Uterus (tissue), 3 donors: ENCODE measurements at regions not wholly inside any gene's neighbourhood (a gene's known extent, or its start where the extent isn't known, plus 50 kb on each side); places are given as distances from the start of the nearest gene placed in this dataset.

Experiments used
- DNase-seq, 2 donors: peaks; one replicate each; pipeline ENCODE4 v3.0.0-alpha.2; 2019 to 2020
- H3K27ac ChIP-seq, 2 donors: fragments of 200-600 bp; sonication (generic); 1 replicate in 1 of 2; 2 replicates in 1 of 2; pipeline ENCODE4 v1.5.1; 2016 to 2018
- H3K27me3 ChIP-seq, 2 donors: fragments of 200-600 bp; sonication (generic); one replicate each; pipeline ENCODE4 v1.5.1; 2018 to 2019; ENCODE audit warnings: control low read depth in 1 of 2
- H3K36me3 ChIP-seq, 2 donors: fragments of 200-600 bp; sonication (generic); one replicate each; pipeline ENCODE4 v1.5.1; 2019; ENCODE audit warnings: control low read depth in 1 of 2
- H3K4me1 ChIP-seq, 2 donors: fragments of 200-600 bp; sonication (generic); one replicate each; pipeline ENCODE4 v1.5.1; 2018 to 2019; ENCODE audit warnings: control low read depth in 1 of 2
- H3K4me3 ChIP-seq, 2 donors: fragments of 200-600 bp; sonication (generic); 1 replicate in 1 of 2; 2 replicates in 1 of 2; pipeline ENCODE4 v1.5.1; 2018 to 2019; ENCODE audit warnings: mild to moderate bottlenecking in 1 of 2
- H3K9me3 ChIP-seq, 2 donors: fragments of 200-600 bp; sonication (generic); one replicate each; pipeline ENCODE4 v1.5.1; 2019; ENCODE audit warnings: control low read depth in 1 of 2
- POLR2A ChIP-seq, 2 donors: fragments of 450-650 bp; IDR thresholded peaks; one replicate each; pipeline ENCODE4 v1.6.1; 2016; ENCODE audit warnings: antibody characterized with exemption in 2 of 2, mild to moderate bottlenecking in 1 of 2, moderate library complexity in 1 of 2
- intact Hi-C: fragments of 100-400 bp; cut with DNase I; formaldehyde crosslinking; loops from one replicate; pipeline ENCODE4 v1.15.1; 2023; ENCODE audit warnings: low total_unique reads
- TF ChIP-seq, protein P1 (sequence below), 4 experiments: fragments of 200-600 bp in 2 of 4; fragments of 450-650 bp in 2 of 4; sonication (generic) in 2 of 4; IDR thresholded peaks; one replicate each; pipeline ENCODE4 v1.5.1; 2016 to 2019; ENCODE audit warnings: antibody characterized with exemption in 4 of 4, mild to moderate bottlenecking in 2 of 4, moderate library complexity in 1 of 4
- donor health status: DM: yes; HTN: yes; CAD: no.

DNA sequence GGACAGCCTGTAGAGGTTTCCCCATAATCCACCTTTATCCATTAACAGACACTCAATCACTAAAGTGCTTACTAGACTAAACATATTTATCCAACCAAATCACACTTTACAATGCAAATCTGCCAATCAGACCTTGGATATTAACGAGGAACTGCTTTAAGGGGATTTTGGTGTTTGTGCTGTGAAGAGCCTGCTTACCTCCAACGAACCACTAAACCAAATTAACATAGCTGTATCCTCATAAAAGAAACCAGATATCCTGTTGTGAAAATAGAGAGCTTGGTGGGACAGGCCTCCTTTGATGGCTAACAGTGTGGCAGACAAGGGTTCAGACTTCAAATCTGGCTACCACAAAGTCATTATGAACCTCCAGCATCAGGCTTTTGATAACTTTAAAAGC, 252.6 kb upstream of the HAND2 start:
- intact Hi-C loops: no loop called here
- TF ChIP-seq, protein P1, sequence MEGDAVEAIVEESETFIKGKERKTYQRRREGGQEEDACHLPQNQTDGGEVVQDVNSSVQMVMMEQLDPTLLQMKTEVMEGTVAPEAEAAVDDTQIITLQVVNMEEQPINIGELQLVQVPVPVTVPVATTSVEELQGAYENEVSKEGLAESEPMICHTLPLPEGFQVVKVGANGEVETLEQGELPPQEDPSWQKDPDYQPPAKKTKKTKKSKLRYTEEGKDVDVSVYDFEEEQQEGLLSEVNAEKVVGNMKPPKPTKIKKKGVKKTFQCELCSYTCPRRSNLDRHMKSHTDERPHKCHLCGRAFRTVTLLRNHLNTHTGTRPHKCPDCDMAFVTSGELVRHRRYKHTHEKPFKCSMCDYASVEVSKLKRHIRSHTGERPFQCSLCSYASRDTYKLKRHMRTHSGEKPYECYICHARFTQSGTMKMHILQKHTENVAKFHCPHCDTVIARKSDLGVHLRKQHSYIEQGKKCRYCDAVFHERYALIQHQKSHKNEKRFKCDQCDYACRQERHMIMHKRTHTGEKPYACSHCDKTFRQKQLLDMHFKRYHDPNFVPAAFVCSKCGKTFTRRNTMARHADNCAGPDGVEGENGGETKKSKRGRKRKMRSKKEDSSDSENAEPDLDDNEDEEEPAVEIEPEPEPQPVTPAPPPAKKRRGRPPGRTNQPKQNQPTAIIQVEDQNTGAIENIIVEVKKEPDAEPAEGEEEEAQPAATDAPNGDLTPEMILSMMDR (IDR thresholded peaks at IDR 0.05): no peak
- no peak for TF ChIP-seq POLR2A (IDR thresholded peaks at IDR 0.05)
- Histone ChIP-seq H3K27me3 (no peaks in the 10 kb centered on the region), H3K9me3 (no peaks in the 10 kb centered on the region), H3K4me3 (no peak overlapping the region), H3K4me1 (no peaks in the 10 kb centered on the region), H3K36me3 (no peaks in the 10 kb centered on the region), H3K27ac (no peak overlapping the region)
- no peak for DNase-seq

DNA sequence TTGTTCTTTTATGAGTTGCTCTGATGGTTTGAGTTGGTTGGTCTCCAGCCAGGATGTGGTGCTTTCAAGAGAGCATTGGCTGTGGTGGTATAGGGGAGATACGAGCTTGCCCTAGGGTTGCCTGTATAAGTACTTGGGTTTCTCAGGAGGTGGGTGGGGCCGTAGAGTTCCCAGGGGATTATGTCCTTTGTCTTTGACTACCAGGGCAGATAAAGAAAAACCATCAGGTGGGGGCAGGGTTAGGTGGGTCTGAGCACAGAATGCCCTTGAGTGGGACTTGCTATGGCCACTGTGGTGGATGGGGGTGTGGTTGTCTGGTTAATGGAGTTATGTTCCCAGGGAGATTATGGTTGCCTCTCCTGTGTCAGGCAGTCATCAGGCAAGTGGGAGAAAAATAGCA, 247.9 kb upstream of the HAND2 start:
- TF ChIP-seq, protein P1 (IDR thresholded peaks at IDR 0.05): no peak
- TF ChIP-seq POLR2A (IDR thresholded peaks at IDR 0.05): no peak
- no peaks in the 10 kb centered on the region for H3K4me1 ChIP-seq
- H3K27me3 ChIP-seq: no peaks in the 10 kb centered on the region
- H3K36me3 ChIP-seq: no peaks in the 10 kb centered on the region
- no peak overlapping the region for H3K4me3 ChIP-seq
- H3K9me3 ChIP-seq: no peaks in the 10 kb centered on the region
- no peak for DNase-seq
- no peak overlapping the region for H3K27ac ChIP-seq
- intact Hi-C loops: no loop called here

DNA sequence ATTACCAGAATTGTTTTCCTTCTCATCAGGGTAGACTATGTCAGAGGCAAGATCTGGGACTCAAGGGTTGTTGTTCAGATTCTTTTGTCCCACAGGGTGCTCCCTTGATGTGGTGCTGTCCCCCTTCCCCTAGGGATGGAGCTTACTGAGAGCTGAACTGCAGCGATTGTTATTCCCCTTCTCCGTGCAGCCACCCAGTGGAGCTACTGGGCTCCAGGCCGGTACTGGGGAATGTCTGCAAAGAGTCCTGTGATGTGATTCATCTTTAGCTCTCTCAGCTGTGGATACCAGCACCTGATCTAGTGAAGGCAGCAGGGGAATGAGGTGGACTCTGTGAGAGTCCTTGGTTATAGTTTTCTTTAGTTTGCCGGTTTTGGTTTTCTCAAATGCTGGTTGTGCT, 247.4 kb upstream of the HAND2 start:
- no peaks in the 10 kb centered on the region for H3K27me3 ChIP-seq
- TF ChIP-seq POLR2A (IDR thresholded peaks at IDR 0.05): no peak
- TF ChIP-seq, protein P1 (IDR thresholded peaks at IDR 0.05): no peak
- H3K4me1 ChIP-seq: no peaks in the 10 kb centered on the region
- no peak overlapping the region for H3K27ac ChIP-seq
- no peak overlapping the region for H3K4me3 ChIP-seq
- H3K36me3 ChIP-seq: no peaks in the 10 kb centered on the region
- H3K9me3 ChIP-seq: no peaks in the 10 kb centered on the region
- no peak for DNase-seq
- intact Hi-C loops: no loop called here

DNA sequence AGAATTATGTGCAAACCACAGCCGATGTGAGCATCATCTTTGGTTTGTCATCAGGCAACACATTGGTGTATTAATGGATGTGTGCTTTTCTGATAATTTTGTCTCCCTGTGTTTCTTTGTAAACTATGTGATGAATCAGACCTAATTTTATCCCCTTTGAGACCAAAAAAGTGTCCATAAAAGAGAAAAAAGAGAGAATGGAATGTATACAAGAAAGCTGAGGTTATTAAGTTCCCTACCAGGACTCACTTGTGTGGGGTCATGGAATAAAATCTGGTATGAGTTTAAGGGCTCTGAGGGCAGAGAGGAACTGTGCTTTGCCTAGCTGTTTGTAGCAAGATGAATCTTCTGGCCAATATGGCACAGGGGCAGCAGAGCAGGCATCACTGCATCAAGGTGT, 239.5 kb upstream of the HAND2 start:
- Histone ChIP-seq H3K4me3 (no peak overlapping the region), H3K4me1 (no peaks in the 10 kb centered on the region), H3K27me3 (no peaks in the 10 kb centered on the region), H3K36me3 (no peaks in the 10 kb centered on the region), H3K27ac (no peak overlapping the region), H3K9me3 (no peaks in the 10 kb centered on the region)
- DNase-seq: no peak
- intact Hi-C loops: no loop called here
- no peak for TF ChIP-seq POLR2A (IDR thresholded peaks at IDR 0.05)
- TF ChIP-seq, protein P1 (IDR thresholded peaks at IDR 0.05): no peak

DNA sequence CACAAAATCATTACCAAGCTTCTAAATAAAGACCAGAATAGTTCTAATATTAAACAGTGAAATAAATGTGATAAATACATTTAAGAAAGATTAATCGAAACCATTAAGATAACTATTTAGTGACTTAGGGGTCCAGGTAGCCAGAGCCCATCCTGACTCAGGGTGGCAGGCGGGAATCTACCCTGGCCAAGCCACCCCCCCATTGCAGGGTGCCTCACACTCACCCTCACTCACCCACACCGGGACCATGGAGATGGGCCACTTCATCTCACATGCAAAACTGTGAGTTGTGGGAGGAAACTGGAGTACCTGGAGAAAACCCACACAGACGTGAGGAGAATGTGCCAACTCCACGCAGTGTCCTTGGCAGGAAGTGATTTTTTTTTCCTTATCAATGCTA, 237.6 kb upstream of the HAND2 start:
- Histone ChIP-seq H3K36me3 (no peaks in the 10 kb centered on the region), H3K9me3 (no peaks in the 10 kb centered on the region), H3K4me3 (no peak overlapping the region), H3K4me1 (no peaks in the 10 kb centered on the region), H3K27me3 (no peaks in the 10 kb centered on the region), H3K27ac (no peak overlapping the region)
- TF ChIP-seq POLR2A (IDR thresholded peaks at IDR 0.05): no peak
- TF ChIP-seq, protein P1 (IDR thresholded peaks at IDR 0.05): no peak
- DNase-seq: no peak
- intact Hi-C loops: no loop called here
